Esophagus squamous epithelium (tissue), 4 donors: ENCODE measurements at regions not wholly inside any gene's neighbourhood (a gene's known extent, or its start where the extent isn't known, plus 50 kb on each side); places are given as distances from the start of the nearest gene placed in this dataset.

ENCODE experiments used
- POLR2A ChIP-seq, 4 donors: fragments of 450-650 bp; IDR thresholded peaks; one replicate each; pipeline ENCODE4 v1.6.1; 2017; ENCODE audit warnings: antibody characterized with exemption in 4 of 4, mild to moderate bottlenecking in 4 of 4, moderate library complexity in 3 of 4
- TF ChIP-seq, protein P1 (sequence below), 6 experiments: fragments of 450-650 bp in 4 of 6; fragments of 200-600 bp in 2 of 6; sonication (generic) in 2 of 6; IDR thresholded peaks; one replicate each; pipeline ENCODE4 v1.5.1; 2016 to 2019; ENCODE audit warnings: antibody characterized with exemption in 6 of 6, mild to moderate bottlenecking in 4 of 6, moderate library complexity in 4 of 6

GRCh38 chr12:102685172-102685571, 204.8 kb upstream of the IGF1 start:
- no peak for TF ChIP-seq POLR2A (IDR thresholded peaks at IDR 0.05)
- TF ChIP-seq, protein P1, sequence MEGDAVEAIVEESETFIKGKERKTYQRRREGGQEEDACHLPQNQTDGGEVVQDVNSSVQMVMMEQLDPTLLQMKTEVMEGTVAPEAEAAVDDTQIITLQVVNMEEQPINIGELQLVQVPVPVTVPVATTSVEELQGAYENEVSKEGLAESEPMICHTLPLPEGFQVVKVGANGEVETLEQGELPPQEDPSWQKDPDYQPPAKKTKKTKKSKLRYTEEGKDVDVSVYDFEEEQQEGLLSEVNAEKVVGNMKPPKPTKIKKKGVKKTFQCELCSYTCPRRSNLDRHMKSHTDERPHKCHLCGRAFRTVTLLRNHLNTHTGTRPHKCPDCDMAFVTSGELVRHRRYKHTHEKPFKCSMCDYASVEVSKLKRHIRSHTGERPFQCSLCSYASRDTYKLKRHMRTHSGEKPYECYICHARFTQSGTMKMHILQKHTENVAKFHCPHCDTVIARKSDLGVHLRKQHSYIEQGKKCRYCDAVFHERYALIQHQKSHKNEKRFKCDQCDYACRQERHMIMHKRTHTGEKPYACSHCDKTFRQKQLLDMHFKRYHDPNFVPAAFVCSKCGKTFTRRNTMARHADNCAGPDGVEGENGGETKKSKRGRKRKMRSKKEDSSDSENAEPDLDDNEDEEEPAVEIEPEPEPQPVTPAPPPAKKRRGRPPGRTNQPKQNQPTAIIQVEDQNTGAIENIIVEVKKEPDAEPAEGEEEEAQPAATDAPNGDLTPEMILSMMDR (IDR thresholded peaks at IDR 0.05) = no peak
